ENCODE measurements at regions not wholly inside any gene's neighbourhood (a gene's known extent, or its start where the extent isn't known, plus 50 kb on each side); places are given as distances from the start of the nearest gene placed in this dataset.

DNA sequence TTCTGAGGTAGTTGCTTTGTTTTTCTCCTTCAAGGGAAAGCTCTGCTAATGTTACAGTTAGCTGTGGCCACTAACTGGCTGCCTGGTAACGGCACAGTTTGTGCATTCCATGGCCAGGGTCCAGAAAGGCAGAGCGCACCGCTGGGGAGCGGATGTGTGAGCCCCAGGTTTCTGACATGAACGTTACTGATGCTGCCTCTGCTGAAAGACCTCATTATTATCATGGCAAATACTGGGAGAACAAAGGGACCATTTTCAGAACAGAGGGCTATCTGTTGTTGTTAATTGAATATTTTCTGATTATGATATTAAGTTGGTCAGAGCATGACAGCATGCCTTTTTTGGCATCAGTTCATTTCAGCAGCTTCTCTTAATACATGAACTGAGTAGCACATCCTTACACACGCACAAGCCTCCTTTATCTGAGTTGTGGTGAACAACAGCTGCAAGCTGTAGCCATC lies 134.1 kb downstream of the NUDT12 start:
- TF ChIP-seq POLR2A (IDR thresholded peaks at IDR 0.05) (no peak), EP300 (IDR thresholded peaks at IDR 0.05) (no peak)

Measured in gastroesophageal sphincter (tissue), 2 donors.